ENCODE measurements at regions not wholly inside any gene's neighbourhood (a gene's known extent, or its start where the extent isn't known, plus 50 kb on each side); places are given as distances from the start of the nearest gene placed in this dataset.

- no peak overlapping the region for H3K4me3 ChIP-seq (ENCODE audit: low read depth, low read length)
- no peak for DNase-seq (ENCODE audit: low read depth)
- peaks cover 82% of the 10 kb centered on the region for H3K27me3 ChIP-seq (ENCODE audit: control insufficient read depth, insufficient read depth, low read length)
- no peak for TF ChIP-seq CTCF (IDR thresholded peaks at IDR 0.05; ENCODE audit: insufficient read depth, low read length, poor library complexity, severe bottlenecking)
- no peaks in the 10 kb centered on the region for H3K36me3 ChIP-seq (ENCODE audit: control insufficient read depth, insufficient read depth, low read length)
These were observed 67.9 kb upstream of the FBRSL1 start for GRCh38 chr12:132422040-132422380.

GRCh38 chr12:132419631-132420246 lies 70.2 kb upstream of the FBRSL1 start:
- peaks cover 76% of the 10 kb centered on the region for H3K27me3 ChIP-seq (ENCODE audit: control insufficient read depth, insufficient read depth, low read length)
- DNase-seq (ENCODE audit: low read depth) = no peak
- no peak overlapping the region for H3K4me3 ChIP-seq (ENCODE audit: low read depth, low read length)
- no peaks in the 10 kb centered on the region for H3K36me3 ChIP-seq (ENCODE audit: control insufficient read depth, insufficient read depth, low read length)
- TF ChIP-seq CTCF (IDR thresholded peaks at IDR 0.05; ENCODE audit: insufficient read depth, low read length, poor library complexity, severe bottlenecking) = no peak

- H3K4me3 ChIP-seq (ENCODE audit: low read depth, low read length) = no peak overlapping the region
- no peak for TF ChIP-seq CTCF (IDR thresholded peaks at IDR 0.05; ENCODE audit: insufficient read depth, low read length, poor library complexity, severe bottlenecking)
- no peaks in the 10 kb centered on the region for H3K36me3 ChIP-seq (ENCODE audit: control insufficient read depth, insufficient read depth, low read length)
- peaks cover 74% of the 10 kb centered on the region for H3K27me3 ChIP-seq (ENCODE audit: control insufficient read depth, insufficient read depth, low read length)
- no peak for DNase-seq (ENCODE audit: low read depth)
These were observed 71.5 kb upstream of the FBRSL1 start for GRCh38 chr12:132418393-132418925.

GRCh38 chr12:132417741-132418140 lies 72.2 kb upstream of the FBRSL1 start:
- no peak for TF ChIP-seq CTCF (IDR thresholded peaks at IDR 0.05; ENCODE audit: insufficient read depth, low read length, poor library complexity, severe bottlenecking)
- H3K27me3 ChIP-seq (ENCODE audit: control insufficient read depth, insufficient read depth, low read length) = peaks cover 67% of the 10 kb centered on the region
- H3K36me3 ChIP-seq (ENCODE audit: control insufficient read depth, insufficient read depth, low read length) = no peaks in the 10 kb centered on the region
- no peak for DNase-seq (ENCODE audit: low read depth)
- no peak overlapping the region for H3K4me3 ChIP-seq (ENCODE audit: low read depth, low read length)

GRCh38 chr12:132416827-132417226 lies 73.1 kb upstream of the FBRSL1 start:
- Histone ChIP-seq H3K4me3 (ENCODE audit: low read depth, low read length) (no peak overlapping the region), H3K27me3 (ENCODE audit: control insufficient read depth, insufficient read depth, low read length) (peaks cover 59% of the 10 kb centered on the region), H3K36me3 (ENCODE audit: control insufficient read depth, insufficient read depth, low read length) (no peaks in the 10 kb centered on the region)
- no peak for DNase-seq (ENCODE audit: low read depth)
- TF ChIP-seq CTCF (IDR thresholded peaks at IDR 0.05; ENCODE audit: insufficient read depth, low read length, poor library complexity, severe bottlenecking) = no peak

- TF ChIP-seq CTCF (IDR thresholded peaks at IDR 0.05; ENCODE audit: insufficient read depth, low read length, poor library complexity, severe bottlenecking) = no peak
- no peaks in the 10 kb centered on the region for H3K36me3 ChIP-seq (ENCODE audit: control insufficient read depth, insufficient read depth, low read length)
- peaks cover 53% of the 10 kb centered on the region for H3K27me3 ChIP-seq (ENCODE audit: control insufficient read depth, insufficient read depth, low read length)
- no peak for DNase-seq (ENCODE audit: low read depth)
- no peak overlapping the region for H3K4me3 ChIP-seq (ENCODE audit: low read depth, low read length)
These were observed 73.8 kb upstream of the FBRSL1 start for GRCh38 chr12:132416121-132416673.

Measured in kidney epithelial cell (primary cell).